GM12878 (cell line): ENCODE measurements at regions not wholly inside any gene's neighbourhood (a gene's known extent, or its start where the extent isn't known, plus 50 kb on each side); places are given as distances from the start of the nearest gene placed in this dataset.

Experiments used
- CUX1 ChIP-seq: IDR thresholded peaks from 2 replicates; pipeline ENCODE4 v1.6.1; 2012; ENCODE audit warnings: improper control_type of control experiment, low read depth, low read length; ENCODE audit not compliant: insufficient replicate concordance
- HDAC6 ChIP-seq: fragments of 200-600 bp; sonication (generic); IDR thresholded peaks from one replicate; pipeline ENCODE4 v1.8.0; 2017; ENCODE audit warnings: antibody characterized with exemption; ENCODE audit not compliant: unreplicated experiment
- NFIC ChIP-seq: IDR thresholded peaks from 2 replicates; pipeline ENCODE4 v1.6.1; 2012; ENCODE audit warnings: low read depth, mild to moderate bottlenecking, inconsistent platforms, low read length, moderate library complexity
- POLR2A ChIP-seq: IDR thresholded peaks from 2 replicates; pipeline ENCODE4 v1.6.1; 2011; ENCODE audit warnings: low read depth, mild to moderate bottlenecking, low read length
- RCOR1 ChIP-seq: conservative IDR thresholded peaks from 2 replicates; pipeline ENCODE4 v1.6.1; 2012; ENCODE audit warnings: low read depth, low read length, improper control_type of control experiment
- USF2 ChIP-seq: IDR thresholded peaks from 2 replicates; pipeline ENCODE4 v1.6.1; 2011; ENCODE audit warnings: low read depth, low read length, improper control_type of control experiment, borderline replicate concordance
- YY1 ChIP-seq: IDR thresholded peaks from 2 replicates; pipeline ENCODE4 v1.6.1; 2011; ENCODE audit warnings: low read depth, mild to moderate bottlenecking, low read length
- ZNF207 ChIP-seq: fragments of 450-650 bp; IDR thresholded peaks from 2 replicates; pipeline ENCODE4 v1.6.1; 2014; ENCODE audit warnings: antibody characterized with exemption, mild to moderate bottlenecking, borderline replicate concordance
- ZNF384 ChIP-seq: IDR thresholded peaks from 2 replicates; pipeline ENCODE4 v1.6.1; 2012; ENCODE audit warnings: low read depth, mild to moderate bottlenecking, low read length, improper control_type of control experiment, borderline replicate concordance

- TF ChIP-seq YY1 = no peak
- TF ChIP-seq ZNF207 = no peak
- no peak for TF ChIP-seq ZNF384
- no peak for TF ChIP-seq RCOR1
- no peak for TF ChIP-seq POLR2A
- no peak for TF ChIP-seq USF2
- no peak for TF ChIP-seq CUX1
- no peak for TF ChIP-seq NFIC
- TF ChIP-seq HDAC6 = no peak
Measured at GRCh38 chrX:82458207-82458754, 1049.8 kb upstream of the POU3F4 start.
